Right atrium auricular region (tissue), 2 donors: ENCODE measurements at regions not wholly inside any gene's neighbourhood (a gene's known extent, or its start where the extent isn't known, plus 50 kb on each side); places are given as distances from the start of the nearest gene placed in this dataset.

Source experiments
- DNase-seq: peaks from one replicate; pipeline ENCODE4 v3.0.0-alpha.2; 2019; ENCODE audit warnings: low spot score
- H3K27ac ChIP-seq, 2 donors: fragments of 200-600 bp; sonication (generic); 1 replicate in 1 of 2; 2 replicates in 1 of 2; pipeline ENCODE4 v1.5.1; 2016 to 2019
- H3K27me3 ChIP-seq, 2 donors: fragments of 200-600 bp; sonication (generic); one replicate each; pipeline versions ENCODE4 v1.5.1 to v1.6.0; 2017 to 2019
- H3K36me3 ChIP-seq: fragments of 200-600 bp; sonication (generic); one replicate; pipeline ENCODE4 v1.5.1; 2016
- H3K4me1 ChIP-seq, 2 donors: fragments of 200-600 bp; sonication (generic); one replicate each; pipeline versions ENCODE4 v1.5.1 to v1.6.0; 2017 to 2019
- H3K4me3 ChIP-seq, 2 donors: fragments of 200-600 bp; sonication (generic); 1 replicate in 1 of 2; 2 replicates in 1 of 2; pipeline ENCODE4 v1.5.1; 2017 to 2019; ENCODE audit warnings: mild to moderate bottlenecking in 1 of 2, moderate library complexity in 1 of 2
- H3K9me3 ChIP-seq, 2 donors: fragments of 200-600 bp; sonication (generic); one replicate each; pipeline ENCODE4 v1.5.1; 2019
- TF ChIP-seq, protein P1 (sequence below), 2 donors: fragments of 200-600 bp; sonication (generic); IDR thresholded peaks; one replicate each; pipeline ENCODE4 v1.5.1; 2019; ENCODE audit warnings: antibody characterized with exemption in 2 of 2

DNA sequence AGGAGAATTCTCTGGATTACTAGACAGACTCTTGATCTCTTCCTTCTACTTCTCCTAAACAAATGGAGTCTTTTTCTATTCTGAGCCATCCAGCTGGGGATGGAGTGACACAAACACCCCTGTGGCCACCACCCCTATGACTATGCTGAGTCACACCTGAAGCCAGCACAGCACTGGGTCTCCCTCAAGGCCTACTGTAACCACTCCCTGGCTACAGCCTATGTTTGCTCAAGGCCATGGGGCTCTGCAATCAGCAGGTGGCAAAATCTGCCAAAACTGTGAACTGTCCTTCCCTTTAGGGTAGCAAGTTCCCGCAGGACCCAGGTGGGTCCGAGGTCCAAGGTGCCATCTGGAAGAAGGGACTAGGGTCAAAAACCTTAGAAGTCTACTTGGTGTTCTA, 132.3 kb downstream of the TINAG start:
- H3K27me3 ChIP-seq: no peaks in the 10 kb centered on the region
- DNase-seq: no peak
- TF ChIP-seq, protein P1, sequence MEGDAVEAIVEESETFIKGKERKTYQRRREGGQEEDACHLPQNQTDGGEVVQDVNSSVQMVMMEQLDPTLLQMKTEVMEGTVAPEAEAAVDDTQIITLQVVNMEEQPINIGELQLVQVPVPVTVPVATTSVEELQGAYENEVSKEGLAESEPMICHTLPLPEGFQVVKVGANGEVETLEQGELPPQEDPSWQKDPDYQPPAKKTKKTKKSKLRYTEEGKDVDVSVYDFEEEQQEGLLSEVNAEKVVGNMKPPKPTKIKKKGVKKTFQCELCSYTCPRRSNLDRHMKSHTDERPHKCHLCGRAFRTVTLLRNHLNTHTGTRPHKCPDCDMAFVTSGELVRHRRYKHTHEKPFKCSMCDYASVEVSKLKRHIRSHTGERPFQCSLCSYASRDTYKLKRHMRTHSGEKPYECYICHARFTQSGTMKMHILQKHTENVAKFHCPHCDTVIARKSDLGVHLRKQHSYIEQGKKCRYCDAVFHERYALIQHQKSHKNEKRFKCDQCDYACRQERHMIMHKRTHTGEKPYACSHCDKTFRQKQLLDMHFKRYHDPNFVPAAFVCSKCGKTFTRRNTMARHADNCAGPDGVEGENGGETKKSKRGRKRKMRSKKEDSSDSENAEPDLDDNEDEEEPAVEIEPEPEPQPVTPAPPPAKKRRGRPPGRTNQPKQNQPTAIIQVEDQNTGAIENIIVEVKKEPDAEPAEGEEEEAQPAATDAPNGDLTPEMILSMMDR (IDR thresholded peaks at IDR 0.05): no peak
- H3K9me3 ChIP-seq: no peaks in the 10 kb centered on the region
- H3K4me1 ChIP-seq: no peaks in the 10 kb centered on the region
- no peaks in the 10 kb centered on the region for H3K36me3 ChIP-seq
- H3K27ac ChIP-seq: no peak overlapping the region
- H3K4me3 ChIP-seq: no peak overlapping the region

GRCh38 chr6:54441020-54441419, 132.8 kb downstream of the TINAG start:
- H3K9me3 ChIP-seq: no peaks in the 10 kb centered on the region
- no peak overlapping the region for H3K4me3 ChIP-seq
- no peak for DNase-seq
- H3K4me1 ChIP-seq: no peaks in the 10 kb centered on the region
- no peak overlapping the region for H3K27ac ChIP-seq
- TF ChIP-seq, protein P1 (IDR thresholded peaks at IDR 0.05): no peak
- no peaks in the 10 kb centered on the region for H3K27me3 ChIP-seq
- no peaks in the 10 kb centered on the region for H3K36me3 ChIP-seq

DNA sequence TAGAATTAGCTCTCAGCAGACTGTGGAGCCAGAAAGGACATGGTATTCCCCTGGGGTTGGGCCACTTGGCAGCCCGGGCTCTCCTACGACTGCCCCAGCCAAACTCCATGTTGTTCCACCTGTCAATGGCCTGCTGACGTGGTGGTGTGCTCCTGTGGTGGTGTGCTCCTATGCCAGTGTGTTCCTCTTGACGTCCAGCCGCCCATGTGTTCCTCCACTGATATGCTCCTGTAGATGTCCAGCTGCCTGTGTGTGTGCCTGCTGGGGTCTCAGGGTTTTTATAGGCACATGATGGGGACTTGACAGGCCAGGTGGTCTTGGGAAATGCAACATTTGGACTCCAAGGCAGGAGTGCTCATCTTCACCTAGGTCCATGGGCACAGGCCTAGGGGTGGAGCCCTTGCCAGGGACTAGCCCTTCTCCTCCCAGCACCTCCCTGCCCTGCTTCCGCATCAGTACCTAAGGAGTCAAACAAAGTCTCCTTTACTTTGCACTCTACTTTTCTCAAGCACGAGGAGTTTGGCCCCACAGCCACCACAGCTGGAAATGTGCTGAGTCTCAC, 133.5 kb downstream of the TINAG start:
- H3K4me3 ChIP-seq: no peak overlapping the region
- TF ChIP-seq, protein P1 (IDR thresholded peaks at IDR 0.05): no peak
- no peaks in the 10 kb centered on the region for H3K9me3 ChIP-seq
- H3K4me1 ChIP-seq: no peaks in the 10 kb centered on the region
- H3K36me3 ChIP-seq: no peaks in the 10 kb centered on the region
- no peak for DNase-seq
- H3K27ac ChIP-seq: no peak overlapping the region
- no peaks in the 10 kb centered on the region for H3K27me3 ChIP-seq

GRCh38 chr6:54445207-54445606, 137.0 kb downstream of the TINAG start:
- no peaks in the 10 kb centered on the region for H3K4me1 ChIP-seq
- no peak for DNase-seq
- no peaks in the 10 kb centered on the region for H3K27me3 ChIP-seq
- H3K9me3 ChIP-seq: no peaks in the 10 kb centered on the region
- H3K36me3 ChIP-seq: no peaks in the 10 kb centered on the region
- H3K27ac ChIP-seq: no peak overlapping the region
- no peak overlapping the region for H3K4me3 ChIP-seq
- TF ChIP-seq, protein P1 (IDR thresholded peaks at IDR 0.05): no peak

DNA sequence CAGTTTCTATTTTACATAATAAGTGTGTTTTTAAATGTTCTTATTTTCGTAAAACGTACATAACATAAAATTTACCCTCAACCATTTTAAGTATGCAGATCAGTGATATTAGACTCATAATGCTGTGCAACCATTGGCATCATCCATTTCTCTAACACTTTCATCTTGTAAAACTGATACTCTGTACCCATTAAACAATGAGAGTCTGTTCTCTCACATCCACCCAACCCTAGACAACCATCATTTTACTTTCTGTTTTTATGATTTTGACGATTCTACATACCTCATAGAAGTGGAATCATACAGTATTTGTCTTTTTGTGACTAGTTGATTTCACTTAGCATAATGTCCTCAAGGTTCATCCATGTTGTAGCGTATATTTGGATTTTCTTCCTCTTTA, 140.4 kb downstream of the TINAG start:
- Histone ChIP-seq H3K4me3 (no peak overlapping the region), H3K9me3 (no peaks in the 10 kb centered on the region), H3K27me3 (no peaks in the 10 kb centered on the region), H3K4me1 (no peaks in the 10 kb centered on the region), H3K36me3 (no peaks in the 10 kb centered on the region), H3K27ac (no peak overlapping the region)
- DNase-seq: no peak
- TF ChIP-seq, protein P1 (IDR thresholded peaks at IDR 0.05): no peak

DNA sequence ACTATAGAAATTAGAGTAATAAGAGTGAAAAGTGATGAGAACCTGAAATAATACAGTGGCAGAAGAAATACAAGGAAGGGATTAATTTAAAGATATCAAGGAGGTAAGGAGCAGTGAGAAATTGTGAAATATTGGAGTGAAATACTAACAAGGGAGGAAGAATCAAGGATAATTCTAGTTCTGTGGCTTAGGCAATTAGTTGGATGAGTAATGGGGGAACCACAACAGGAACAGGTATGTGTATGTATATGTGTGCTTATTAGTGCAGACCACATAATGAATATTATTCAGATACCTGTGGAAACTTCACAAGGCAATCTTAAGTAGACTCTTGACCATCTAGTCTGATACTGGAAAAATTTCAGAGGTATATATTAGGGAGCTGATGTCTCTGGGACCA, 143.3 kb downstream of the TINAG start:
- Histone ChIP-seq H3K4me1 (no peaks in the 10 kb centered on the region), H3K9me3 (no peaks in the 10 kb centered on the region), H3K27ac (no peak overlapping the region), H3K27me3 (no peaks in the 10 kb centered on the region), H3K36me3 (no peaks in the 10 kb centered on the region), H3K4me3 (no peak overlapping the region)
- no peak for DNase-seq
- TF ChIP-seq, protein P1 (IDR thresholded peaks at IDR 0.05): no peak
